ENCODE measurements at regions not wholly inside any gene's neighbourhood (a gene's known extent, or its start where the extent isn't known, plus 50 kb on each side); places are given as distances from the start of the nearest gene placed in this dataset.
"Not testable (repeated sequence)": the region's sequence is repeated elsewhere in the genome, so short reads cannot be mapped to it uniquely, and the experiment has no call there.

DNA sequence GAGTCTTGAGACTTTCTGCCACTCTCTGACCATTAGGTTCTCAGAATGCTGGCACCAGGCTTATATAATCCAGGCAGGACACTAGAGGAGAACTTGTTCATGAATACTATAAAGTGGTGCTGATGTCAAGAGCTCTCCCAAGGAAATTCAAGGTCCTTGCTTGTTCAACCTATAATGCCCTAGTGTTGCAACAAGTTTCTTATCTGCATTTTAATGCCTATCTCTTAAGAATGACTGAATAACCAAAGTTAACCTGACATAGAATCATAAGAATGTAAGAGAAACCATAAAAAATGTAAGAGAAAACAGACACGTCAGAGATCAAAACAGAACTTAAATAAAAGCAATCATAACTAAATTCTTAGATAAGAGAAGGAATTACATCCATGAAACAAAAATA is 640.8 kb upstream of the SGCD start:
- no peak for FAIRE-seq

GRCh38 chr5:155689406-155689805 is 637.6 kb upstream of the SGCD start:
- FAIRE-seq, result no peak
- no peak for DNase-seq (ENCODE audit: insufficient read length)
- TF ChIP-seq POLR2AphosphoS5 (IDR thresholded peaks at IDR 0.05; ENCODE audit: low read depth, low read length), result no peak

More for the DNA sequence above, 640.8 kb upstream of the SGCD start:
- TF ChIP-seq POLR2A (IDR thresholded peaks at IDR 0.05; ENCODE audit: low read depth, low read length), result no peak
- no peak for DNase-seq (ENCODE audit: insufficient read length)

DNA sequence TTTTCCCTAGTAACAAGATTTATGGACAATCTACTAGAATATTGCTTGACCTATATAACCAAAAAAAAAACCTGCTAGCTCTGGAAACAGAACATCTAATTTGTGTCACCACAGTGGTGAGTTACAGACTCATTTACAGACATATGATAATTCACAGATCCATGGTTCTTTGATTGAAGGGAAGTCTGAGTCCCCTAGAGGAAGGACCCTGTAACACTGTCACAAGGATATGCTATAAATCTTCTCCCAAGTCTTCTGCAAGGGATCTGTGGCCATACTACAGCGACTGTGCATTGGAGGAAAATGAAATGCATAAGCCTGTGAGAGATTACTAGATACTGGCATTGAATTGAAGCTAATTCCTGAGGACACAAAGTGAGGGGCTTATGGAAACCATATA is 630.6 kb upstream of the SGCD start:
- FAIRE-seq (no peak), DNase-seq (ENCODE audit: insufficient read length) (no peak)
- TF ChIP-seq TAF1 (IDR thresholded peaks at IDR 0.05; ENCODE audit: borderline replicate concordance, low read depth, low read length) (no peak), POLR2AphosphoS5 (IDR thresholded peaks at IDR 0.05; ENCODE audit: low read depth, low read length) (no peak), POLR2A (IDR thresholded peaks at IDR 0.05; ENCODE audit: low read depth, low read length) (no peak)

GRCh38 chr5:155697236-155697635 is 629.7 kb upstream of the SGCD start:
- TF ChIP-seq TAF1 (IDR thresholded peaks at IDR 0.05; ENCODE audit: borderline replicate concordance, low read depth, low read length), result no peak
- no peak for TF ChIP-seq POLR2A (IDR thresholded peaks at IDR 0.05; ENCODE audit: low read depth, low read length)
- no peak for TF ChIP-seq POLR2AphosphoS5 (IDR thresholded peaks at IDR 0.05; ENCODE audit: low read depth, low read length)
- DNase-seq (ENCODE audit: insufficient read length) (no peak), FAIRE-seq (no peak)

- DNase-seq (ENCODE audit: insufficient read length), result no peak
- no peak for FAIRE-seq
- no peak for TF ChIP-seq TAF1 (IDR thresholded peaks at IDR 0.05; ENCODE audit: borderline replicate concordance, low read depth, low read length)
- no peak for TF ChIP-seq POLR2AphosphoS5 (IDR thresholded peaks at IDR 0.05; ENCODE audit: low read depth, low read length)
- no peak for TF ChIP-seq POLR2A (IDR thresholded peaks at IDR 0.05; ENCODE audit: low read depth, low read length)
These were observed 627.6 kb upstream of the SGCD start for GRCh38 chr5:155699385-155699784.

GRCh38 chr5:155700333-155700732 is 626.6 kb upstream of the SGCD start:
- FAIRE-seq (no peak), DNase-seq (ENCODE audit: insufficient read length) (no peak)
- TF ChIP-seq POLR2AphosphoS5 (IDR thresholded peaks at IDR 0.05; ENCODE audit: low read depth, low read length), result no peak
- no peak for TF ChIP-seq TAF1 (IDR thresholded peaks at IDR 0.05; ENCODE audit: borderline replicate concordance, low read depth, low read length)
- no peak for TF ChIP-seq POLR2A (IDR thresholded peaks at IDR 0.05; ENCODE audit: low read depth, low read length)

DNA sequence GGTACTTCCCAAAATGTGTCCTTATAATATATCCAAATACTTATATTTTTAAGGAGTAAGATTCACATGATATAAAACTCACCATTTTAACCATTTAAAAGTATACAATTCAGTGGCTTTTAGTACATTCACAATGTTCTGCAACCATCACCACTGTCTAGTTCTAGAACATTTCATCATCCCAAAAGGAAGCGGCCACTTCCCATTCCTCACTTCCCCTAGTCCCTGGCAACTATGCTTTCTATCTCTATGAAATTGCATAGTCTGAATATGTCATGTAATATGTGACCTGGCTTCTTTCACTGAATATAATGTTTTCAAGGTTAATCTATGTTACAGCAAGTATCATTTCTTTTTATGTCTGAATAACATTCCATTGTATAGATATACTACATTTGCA is 615.1 kb upstream of the SGCD start:
- TF ChIP-seq POLR2A (IDR thresholded peaks at IDR 0.05; ENCODE audit: low read depth, low read length), result no peak
- no peak for TF ChIP-seq TAF1 (IDR thresholded peaks at IDR 0.05; ENCODE audit: borderline replicate concordance, low read depth, low read length)
- TF ChIP-seq POLR2AphosphoS5 (IDR thresholded peaks at IDR 0.05; ENCODE audit: low read depth, low read length), result no peak
- DNase-seq (ENCODE audit: insufficient read length), result no peak
- FAIRE-seq, result no peak

- DNase-seq (ENCODE audit: insufficient read length); FAIRE-seq: not testable (repeated sequence)
These were observed 612.5 kb upstream of the SGCD start for GRCh38 chr5:155714435-155714834.

GRCh38 chr5:155726267-155726666 is 600.7 kb upstream of the SGCD start:
- no peak for TF ChIP-seq POLR2AphosphoS5 (IDR thresholded peaks at IDR 0.05; ENCODE audit: low read depth, low read length)
- TF ChIP-seq TAF1 (IDR thresholded peaks at IDR 0.05; ENCODE audit: borderline replicate concordance, low read depth, low read length), result no peak
- TF ChIP-seq POLR2A (IDR thresholded peaks at IDR 0.05; ENCODE audit: low read depth, low read length), result no peak
- FAIRE-seq (no peak), DNase-seq (ENCODE audit: insufficient read length) (no peak)

DNA sequence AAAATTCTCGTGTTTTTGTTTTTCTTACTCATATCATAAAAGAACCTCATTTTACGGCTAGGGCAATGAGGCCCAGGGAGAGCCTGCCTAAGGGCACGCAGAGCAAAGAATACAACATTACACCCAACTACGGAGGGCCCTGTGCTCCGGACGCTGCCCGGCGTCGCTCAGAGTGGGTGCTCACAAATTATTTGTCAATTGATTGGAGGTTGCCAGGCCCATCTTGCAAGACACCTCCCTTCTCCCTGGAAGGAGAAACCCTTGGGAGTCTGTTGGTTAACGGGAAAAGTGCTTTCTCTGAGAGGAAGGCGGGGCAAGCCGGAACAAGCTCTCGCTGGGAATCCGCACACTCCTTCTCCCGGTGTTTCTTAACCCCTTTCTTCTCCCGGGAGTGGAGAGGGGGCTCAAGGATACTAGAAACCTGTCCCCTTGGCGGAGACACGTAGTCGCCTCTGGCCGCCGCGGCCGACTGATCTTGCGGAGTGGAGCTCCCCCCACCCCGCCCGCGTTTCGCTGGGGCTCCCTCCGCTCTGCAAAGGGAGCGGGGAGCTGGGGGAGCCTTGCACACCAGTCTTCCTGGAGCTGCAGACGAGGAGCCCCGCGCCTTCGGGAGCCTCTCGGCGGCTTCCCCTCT is 599.3 kb upstream of the SGCD start:
- no peak for FAIRE-seq
- TF ChIP-seq TAF1 (IDR thresholded peaks at IDR 0.05; ENCODE audit: borderline replicate concordance, low read depth, low read length) (no peak), POLR2AphosphoS5 (IDR thresholded peaks at IDR 0.05; ENCODE audit: low read depth, low read length) (no peak), POLR2A (IDR thresholded peaks at IDR 0.05; ENCODE audit: low read depth, low read length) (no peak)

DNA sequence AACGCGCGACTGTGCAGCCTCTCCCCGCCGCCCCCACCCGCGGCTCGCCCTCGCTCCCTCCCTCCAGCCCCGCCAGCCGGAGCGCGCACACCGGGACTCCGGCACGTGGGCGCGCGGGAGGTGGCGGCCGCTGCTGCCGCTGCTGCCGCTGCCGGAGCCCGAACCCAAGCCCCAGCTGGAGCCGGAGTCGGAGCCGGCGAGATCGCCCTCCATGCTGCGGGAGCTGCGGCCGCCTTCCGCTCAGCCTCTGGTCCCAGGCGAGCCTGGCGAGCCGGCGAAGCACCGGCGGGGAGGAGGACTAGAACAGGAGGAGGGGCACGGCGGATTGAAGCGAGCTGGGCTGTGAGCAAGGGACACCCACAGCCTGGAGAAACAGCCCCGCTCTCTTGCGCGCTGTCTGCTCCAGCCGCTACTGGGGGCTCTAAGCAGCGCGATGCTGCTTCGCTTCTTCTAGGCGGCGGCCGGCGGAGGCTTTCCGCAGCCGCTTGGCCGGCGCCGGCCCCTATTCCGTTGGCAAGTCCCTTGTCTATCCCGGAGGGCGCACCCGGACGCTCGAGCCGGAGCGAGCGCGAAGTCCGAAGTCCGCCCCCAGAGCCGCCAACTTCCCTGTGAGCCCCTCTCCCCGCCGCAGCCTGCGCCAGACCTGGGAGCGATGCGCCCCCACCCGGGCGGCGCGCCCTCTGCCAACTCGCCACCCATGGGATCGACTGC is 598.7 kb upstream of the SGCD start:
- DNase-seq (ENCODE audit: insufficient read length) (no peak), FAIRE-seq (no peak)
- no peak for TF ChIP-seq TAF1 (IDR thresholded peaks at IDR 0.05; ENCODE audit: borderline replicate concordance, low read depth, low read length)
- no peak for TF ChIP-seq POLR2A (IDR thresholded peaks at IDR 0.05; ENCODE audit: low read depth, low read length)
- TF ChIP-seq POLR2AphosphoS5 (IDR thresholded peaks at IDR 0.05; ENCODE audit: low read depth, low read length), result no peak

More for the DNA sequence above, 599.3 kb upstream of the SGCD start:
- no peak for DNase-seq (ENCODE audit: insufficient read length)

GRCh38 chr5:155728857-155729683 is 597.9 kb upstream of the SGCD start:
- FAIRE-seq, result no peak
- DNase-seq (ENCODE audit: insufficient read length), result no peak
- TF ChIP-seq POLR2AphosphoS5 (IDR thresholded peaks at IDR 0.05; ENCODE audit: low read depth, low read length), result no peak
- no peak for TF ChIP-seq TAF1 (IDR thresholded peaks at IDR 0.05; ENCODE audit: borderline replicate concordance, low read depth, low read length)

All from GM12892 (cell line).